Right atrium auricular region (tissue), 2 donors: ENCODE measurements at regions not wholly inside any gene's neighbourhood (a gene's known extent, or its start where the extent isn't known, plus 50 kb on each side); places are given as distances from the start of the nearest gene placed in this dataset.

Experiments used
- DNase-seq: peaks from one replicate; pipeline ENCODE4 v3.0.0-alpha.2; 2019; ENCODE audit warnings: low spot score
- H3K27ac ChIP-seq, 2 donors: fragments of 200-600 bp; sonication (generic); 1 replicate in 1 of 2; 2 replicates in 1 of 2; pipeline ENCODE4 v1.5.1; 2016 to 2019
- H3K27me3 ChIP-seq, 2 donors: fragments of 200-600 bp; sonication (generic); one replicate each; pipeline versions ENCODE4 v1.5.1 to v1.6.0; 2017 to 2019
- H3K36me3 ChIP-seq: fragments of 200-600 bp; sonication (generic); one replicate; pipeline ENCODE4 v1.5.1; 2016
- H3K4me1 ChIP-seq, 2 donors: fragments of 200-600 bp; sonication (generic); one replicate each; pipeline versions ENCODE4 v1.5.1 to v1.6.0; 2017 to 2019
- H3K4me3 ChIP-seq, 2 donors: fragments of 200-600 bp; sonication (generic); 1 replicate in 1 of 2; 2 replicates in 1 of 2; pipeline ENCODE4 v1.5.1; 2017 to 2019; ENCODE audit warnings: mild to moderate bottlenecking in 1 of 2, moderate library complexity in 1 of 2
- H3K9me3 ChIP-seq, 2 donors: fragments of 200-600 bp; sonication (generic); one replicate each; pipeline ENCODE4 v1.5.1; 2019
- CTCF ChIP-seq, 2 donors: fragments of 200-600 bp; sonication (generic); IDR thresholded peaks; one replicate each; pipeline ENCODE4 v1.5.1; 2019; ENCODE audit warnings: antibody characterized with exemption in 2 of 2

GRCh38 chr6:115004204-115004603, 661.4 kb upstream of the HS3ST5 start:
- DNase-seq, result no peak
- Histone ChIP-seq H3K4me1 (no peaks in the 10 kb centered on the region), H3K27ac (no peak overlapping the region), H3K36me3 (no peaks in the 10 kb centered on the region), H3K4me3 (no peak overlapping the region), H3K9me3 (no peaks in the 10 kb centered on the region), H3K27me3 (no peaks in the 10 kb centered on the region)
- no peak for TF ChIP-seq CTCF (IDR thresholded peaks at IDR 0.05)

- no peaks in the 10 kb centered on the region for H3K4me1 ChIP-seq
- H3K4me3 ChIP-seq, result no peak overlapping the region
- H3K27me3 ChIP-seq, result no peaks in the 10 kb centered on the region
- TF ChIP-seq CTCF (IDR thresholded peaks at IDR 0.05), result no peak
- no peak overlapping the region for H3K27ac ChIP-seq
- no peaks in the 10 kb centered on the region for H3K36me3 ChIP-seq
- no peaks in the 10 kb centered on the region for H3K9me3 ChIP-seq
- no peak for DNase-seq
Observed at GRCh38 chr6:115001731-115002350, 659.0 kb upstream of the HS3ST5 start.

- no peaks in the 10 kb centered on the region for H3K27me3 ChIP-seq
- DNase-seq, result no peak
- no peak overlapping the region for H3K4me3 ChIP-seq
- no peak for TF ChIP-seq CTCF (IDR thresholded peaks at IDR 0.05)
- no peak overlapping the region for H3K27ac ChIP-seq
- no peaks in the 10 kb centered on the region for H3K36me3 ChIP-seq
- no peaks in the 10 kb centered on the region for H3K9me3 ChIP-seq
- no peaks in the 10 kb centered on the region for H3K4me1 ChIP-seq
Observed at GRCh38 chr6:115000736-115001135, 657.9 kb upstream of the HS3ST5 start.

- Histone ChIP-seq H3K9me3 (no peaks in the 10 kb centered on the region), H3K27ac (no peak overlapping the region), H3K4me1 (no peaks in the 10 kb centered on the region), H3K4me3 (no peak overlapping the region), H3K27me3 (no peaks in the 10 kb centered on the region), H3K36me3 (no peaks in the 10 kb centered on the region)
- DNase-seq, result no peak
- no peak for TF ChIP-seq CTCF (IDR thresholded peaks at IDR 0.05)
Observed at GRCh38 chr6:114998492-114998891, 655.7 kb upstream of the HS3ST5 start.

- H3K27ac ChIP-seq, result no peak overlapping the region
- no peak for DNase-seq
- no peaks in the 10 kb centered on the region for H3K27me3 ChIP-seq
- no peaks in the 10 kb centered on the region for H3K9me3 ChIP-seq
- no peaks in the 10 kb centered on the region for H3K36me3 ChIP-seq
- no peaks in the 10 kb centered on the region for H3K4me1 ChIP-seq
- no peak for TF ChIP-seq CTCF (IDR thresholded peaks at IDR 0.05)
- no peak overlapping the region for H3K4me3 ChIP-seq
Observed at GRCh38 chr6:114997813-114998292, 655.0 kb upstream of the HS3ST5 start.

GRCh38 chr6:114995526-114995925, 652.7 kb upstream of the HS3ST5 start:
- no peaks in the 10 kb centered on the region for H3K27me3 ChIP-seq
- no peaks in the 10 kb centered on the region for H3K9me3 ChIP-seq
- no peak overlapping the region for H3K4me3 ChIP-seq
- H3K36me3 ChIP-seq, result no peaks in the 10 kb centered on the region
- no peaks in the 10 kb centered on the region for H3K4me1 ChIP-seq
- no peak for DNase-seq
- TF ChIP-seq CTCF (IDR thresholded peaks at IDR 0.05), result no peak
- H3K27ac ChIP-seq, result no peak overlapping the region
